NCI-H2081 treated with DMSO at 0.1 percent for 48 hours (cell line): ENCODE measurements at regions not wholly inside any gene's neighbourhood (a gene's known extent, or its start where the extent isn't known, plus 50 kb on each side); places are given as distances from the start of the nearest gene placed in this dataset.
"Not testable (repeated sequence)": the region's sequence is repeated elsewhere in the genome, so short reads cannot be mapped to it uniquely, and the experiment has no call there.

ENCODE experiments used
- DNase-seq: peaks from one replicate; lab custom pipeline; 2025; lab: John Stamatoyannopoulos, UW

DNA sequence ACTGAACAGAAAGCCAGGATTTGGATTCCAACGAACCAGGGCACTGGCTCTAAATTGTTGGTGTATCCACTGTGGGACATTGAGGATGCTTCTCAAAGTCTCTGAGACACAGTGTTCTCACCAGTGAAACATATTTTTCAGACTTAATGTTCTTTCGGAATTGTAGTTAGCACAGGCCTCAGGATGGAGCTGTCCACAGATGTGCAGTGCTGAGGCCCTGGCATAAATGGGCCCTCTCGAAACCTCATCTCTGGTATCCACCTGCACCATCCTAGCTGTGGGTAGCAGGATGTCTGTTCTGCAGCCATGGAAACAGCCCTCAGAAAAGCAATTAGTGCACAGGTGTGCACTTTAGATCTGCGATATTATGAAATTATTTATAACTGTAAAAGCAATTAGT lies 656.8 kb downstream of the TBC1D22A start:
- no peak for DNase-seq

DNA sequence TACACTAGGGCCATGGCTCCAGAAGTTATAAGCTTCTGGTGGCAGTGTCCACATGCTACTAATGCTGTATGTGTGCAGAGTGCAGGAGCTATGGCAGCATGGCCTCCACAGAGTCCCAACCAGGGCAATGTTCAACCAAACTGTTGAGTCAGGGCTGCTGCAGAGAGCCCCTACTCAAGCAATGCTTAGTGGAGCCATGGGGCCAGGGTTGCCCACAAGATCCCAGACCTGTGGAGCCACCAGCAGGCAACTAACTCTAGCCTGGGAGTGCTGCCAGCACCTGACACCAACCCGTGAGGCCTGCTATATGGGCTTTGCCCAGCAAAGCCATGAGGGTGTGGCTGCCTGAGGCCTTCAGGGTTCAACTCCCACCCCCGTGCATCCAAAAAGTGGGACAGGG lies 655.2 kb downstream of the TBC1D22A start:
- DNase-seq = no peak

GRCh38 chr22:47411006-47411405 lies 648.6 kb downstream of the TBC1D22A start:
- DNase-seq = no peak

- DNase-seq = no peak
Measured at GRCh38 chr22:47409539-47410275, 647.3 kb downstream of the TBC1D22A start.

GRCh38 chr22:47408409-47408808 lies 646.0 kb downstream of the TBC1D22A start:
- DNase-seq = no peak

- DNase-seq = no peak
Measured at GRCh38 chr22:47407461-47408025, 645.1 kb downstream of the TBC1D22A start.

DNA sequence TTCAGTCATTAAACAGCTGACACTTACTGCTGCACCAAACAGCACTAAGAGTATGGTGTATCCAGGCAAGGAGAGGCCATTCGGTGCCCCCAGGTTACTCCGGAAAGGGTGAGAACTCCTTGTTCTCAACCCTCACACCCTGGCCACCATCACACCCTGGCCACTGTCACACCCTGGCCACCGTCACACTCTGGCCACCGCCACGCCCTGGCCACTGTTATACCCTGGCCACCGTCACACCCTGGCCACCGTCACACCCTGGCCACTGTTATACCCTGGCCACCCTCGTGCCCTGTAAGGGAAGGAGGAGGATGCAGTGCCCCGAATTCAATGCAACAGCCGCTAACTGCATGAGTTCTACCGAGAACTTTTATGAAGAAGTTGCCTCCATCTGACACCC lies 644.4 kb downstream of the TBC1D22A start:
- DNase-seq = no peak

DNA sequence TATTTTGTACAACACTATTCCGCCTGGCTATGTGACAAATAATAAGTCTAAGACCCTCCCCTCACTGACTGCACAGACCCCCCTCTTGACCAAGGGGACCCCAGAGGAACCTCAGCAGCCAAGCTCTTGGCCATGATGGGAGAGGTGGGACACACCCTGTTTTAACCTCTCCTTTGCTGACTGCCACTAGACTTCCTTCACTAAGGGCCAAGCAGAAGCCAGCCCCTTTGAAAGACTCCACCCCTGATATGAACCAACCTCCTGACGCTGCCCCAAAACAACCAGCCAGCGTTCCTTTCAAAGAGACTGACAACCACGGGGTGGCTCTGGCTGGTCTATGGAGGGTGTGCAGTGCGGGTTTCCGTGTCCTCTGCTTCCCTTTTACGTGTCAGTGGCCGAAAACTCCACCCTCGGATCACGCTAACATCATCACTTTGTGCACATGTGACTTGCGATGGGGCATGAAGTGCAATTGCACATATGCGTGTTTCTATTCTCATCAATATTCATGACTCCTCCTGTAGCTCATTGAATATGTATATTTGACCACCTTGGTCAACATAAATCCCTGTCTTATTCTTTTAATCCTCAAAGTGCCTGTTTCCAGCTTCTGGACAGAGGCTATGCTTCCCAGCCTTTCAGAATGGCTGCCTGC lies 643.9 kb downstream of the TBC1D22A start:
- DNase-seq = no peak

- not testable (repeated sequence) for DNase-seq
Measured at GRCh38 chr22:47405222-47405621, 642.8 kb downstream of the TBC1D22A start.

DNA sequence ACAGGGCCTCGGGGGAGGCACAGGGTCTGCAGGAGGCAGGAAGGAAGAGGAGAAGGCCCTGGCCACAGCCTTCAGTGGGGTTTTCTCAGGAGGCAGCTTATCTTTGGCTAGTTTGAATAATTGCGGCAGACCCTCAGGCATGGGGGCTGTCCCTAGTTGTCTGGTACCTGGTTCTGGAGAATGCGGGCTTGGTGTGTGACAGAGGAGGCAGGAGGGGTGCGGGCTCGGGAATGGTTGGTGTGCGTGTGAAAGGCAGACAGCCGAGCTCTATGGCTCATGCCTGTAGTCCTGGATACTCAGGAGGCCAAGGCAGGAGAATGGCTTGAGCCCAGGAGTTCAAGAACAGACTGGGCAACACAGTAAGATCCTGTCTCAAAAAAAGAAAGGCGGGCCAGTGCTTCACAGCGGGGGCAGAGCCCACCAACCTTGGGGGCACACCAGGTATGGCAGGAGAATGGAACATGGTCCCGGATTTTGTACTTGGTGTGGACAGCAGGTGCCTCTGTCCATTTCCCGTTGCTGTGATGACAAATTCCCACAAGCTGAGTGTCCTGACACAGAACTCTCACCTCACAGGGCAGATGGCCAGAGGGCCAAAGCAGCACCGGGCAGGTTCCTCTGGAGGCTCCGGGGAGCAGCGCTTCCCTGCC lies 640.6 kb downstream of the TBC1D22A start:
- no peak for DNase-seq

- DNase-seq = no peak
Measured at GRCh38 chr22:47401976-47402770, 639.7 kb downstream of the TBC1D22A start.

GRCh38 chr22:47401592-47401898 lies 639.1 kb downstream of the TBC1D22A start:
- no peak for DNase-seq

DNA sequence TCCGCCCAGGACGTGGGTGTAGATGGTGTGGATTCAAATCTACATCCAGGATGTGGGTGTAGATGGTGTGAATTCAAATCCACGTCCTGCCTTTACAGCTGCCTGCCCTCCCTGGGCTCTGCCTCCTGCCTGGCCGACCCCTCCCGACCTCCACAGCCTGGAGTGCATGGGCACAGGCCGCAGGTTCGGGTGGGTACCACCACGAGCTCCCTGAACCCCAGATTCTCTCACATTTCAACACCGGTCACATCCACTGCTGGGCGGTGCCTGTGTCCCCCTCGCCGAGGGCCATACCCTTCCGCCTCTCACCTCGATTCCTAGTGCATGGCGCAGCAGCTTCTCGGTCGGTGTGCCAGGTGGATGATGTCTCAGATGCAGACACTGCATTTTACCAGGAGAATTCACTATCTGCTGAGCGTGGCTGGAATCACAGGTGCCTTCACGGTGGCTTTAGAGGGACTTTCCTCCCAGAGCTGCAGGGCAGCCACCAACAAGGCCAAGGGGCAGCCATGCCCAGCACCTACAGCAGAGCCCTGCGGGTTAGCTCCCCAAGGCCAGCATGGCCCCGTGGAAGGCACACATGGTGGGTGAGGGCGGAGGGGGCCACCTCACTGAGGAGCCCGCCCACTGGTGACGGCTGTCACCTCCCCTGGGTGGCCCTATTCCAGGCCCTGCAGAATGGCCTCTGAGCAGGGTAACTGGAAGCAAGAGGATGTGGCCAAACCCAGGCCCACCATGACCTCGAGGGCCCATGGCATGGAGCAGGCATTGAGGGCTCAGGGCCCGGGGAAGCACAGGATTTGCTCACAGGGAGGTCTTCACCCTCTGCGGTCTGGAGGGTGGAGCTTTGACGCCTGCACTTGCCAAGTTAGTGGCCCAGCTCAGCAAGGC lies 638.5 kb downstream of the TBC1D22A start:
- no peak for DNase-seq

GRCh38 chr22:47400131-47400530 lies 637.7 kb downstream of the TBC1D22A start:
- DNase-seq = not testable (repeated sequence)

DNA sequence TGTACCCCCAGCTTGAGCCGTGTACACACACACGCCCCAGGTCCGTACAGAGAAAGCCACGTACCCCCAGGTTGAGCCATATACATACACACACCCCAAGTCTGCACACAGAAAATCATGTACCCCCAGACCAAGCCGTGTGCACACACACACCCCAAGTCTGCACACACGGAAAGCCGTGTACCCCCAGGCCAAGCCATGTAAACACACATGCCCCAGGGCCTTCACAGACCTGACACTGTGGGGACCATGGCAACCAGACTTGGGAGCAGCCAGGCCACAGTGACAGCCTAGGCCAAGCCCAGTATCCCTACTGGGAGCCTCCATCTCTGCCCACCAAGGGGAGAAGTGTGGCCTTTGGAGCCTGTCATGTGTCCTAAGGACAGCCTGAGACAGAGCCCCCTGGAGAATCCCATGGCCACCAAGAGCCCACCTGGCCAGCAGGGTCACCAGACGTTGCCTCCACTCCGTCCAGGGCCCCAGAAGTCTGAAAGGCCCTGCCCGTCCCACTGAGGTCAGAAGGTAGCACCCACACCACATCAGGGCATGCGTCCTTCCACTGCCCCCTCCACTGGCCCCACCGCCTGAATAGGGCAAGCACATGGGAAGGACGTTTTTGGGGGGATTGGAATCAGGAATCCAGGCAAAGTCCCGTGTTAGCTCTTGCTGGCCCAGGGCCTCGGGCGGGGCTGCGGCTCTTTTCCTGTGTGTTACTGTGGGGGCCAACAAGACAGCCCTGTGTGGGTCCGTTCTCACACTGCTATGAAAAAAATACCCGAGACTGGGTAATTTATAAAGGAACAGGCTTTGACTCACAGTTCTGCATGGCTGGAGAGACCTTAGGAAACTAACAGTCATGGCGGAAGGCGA lies 636.7 kb downstream of the TBC1D22A start:
- no peak for DNase-seq

DNA sequence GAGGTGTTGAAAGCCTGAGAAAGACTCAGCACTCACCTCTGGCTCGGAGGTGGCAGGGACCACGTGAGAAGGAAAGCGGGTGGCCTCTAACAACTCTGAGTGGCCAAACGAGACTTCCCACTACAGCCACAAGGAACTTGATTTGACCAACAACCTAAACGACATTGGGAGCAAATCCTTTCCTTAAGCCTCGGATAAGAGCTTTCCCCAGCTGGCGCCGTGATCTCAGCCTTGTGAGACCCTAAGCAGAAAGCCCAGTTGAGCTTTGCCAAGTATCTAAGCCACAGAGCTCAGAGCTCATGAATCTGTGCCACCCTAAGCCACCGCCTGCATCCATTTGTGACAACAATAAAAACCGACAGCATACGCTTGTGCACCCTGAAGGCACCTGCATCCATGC lies 636.0 kb downstream of the TBC1D22A start:
- no peak for DNase-seq

DNA sequence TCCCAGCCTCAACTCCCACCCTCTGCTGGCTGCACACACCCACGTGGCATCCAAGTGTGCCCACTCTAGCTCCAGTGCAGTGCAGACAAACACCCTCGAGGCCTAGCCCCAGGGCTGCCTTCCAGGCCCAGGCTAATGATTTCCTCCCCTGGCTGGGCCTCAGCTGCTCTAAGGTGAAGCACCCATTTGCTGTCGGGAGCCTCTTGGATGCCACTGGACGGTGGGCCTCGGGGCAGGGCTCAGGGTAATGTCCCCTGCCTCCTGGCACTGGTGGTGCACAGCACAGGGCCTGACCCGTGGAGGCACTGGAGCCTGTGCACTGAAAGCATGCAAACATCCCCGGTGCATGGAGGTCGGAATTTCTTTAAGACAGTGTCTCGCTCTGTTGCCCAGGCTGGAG lies 635.2 kb downstream of the TBC1D22A start:
- no peak for DNase-seq

DNA sequence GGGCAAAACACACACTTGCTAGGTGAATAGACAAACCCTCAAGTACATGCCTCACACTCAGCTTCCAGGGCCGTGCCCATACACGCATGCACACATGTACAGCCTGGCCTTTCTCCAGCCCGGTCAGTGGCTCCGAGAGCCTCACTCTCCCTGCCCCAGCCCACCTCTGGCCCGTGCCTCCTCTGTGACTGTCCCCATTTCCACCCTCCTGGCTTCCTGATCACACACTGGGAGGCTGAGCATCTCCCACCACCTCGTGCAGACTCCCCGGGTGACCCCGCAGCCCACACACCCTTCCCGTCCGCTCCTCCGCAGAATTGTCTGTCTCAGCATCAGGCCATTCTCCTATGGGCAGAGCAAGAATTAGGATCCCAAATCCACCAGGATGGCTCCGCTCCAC lies 634.1 kb downstream of the TBC1D22A start:
- no peak for DNase-seq

DNA sequence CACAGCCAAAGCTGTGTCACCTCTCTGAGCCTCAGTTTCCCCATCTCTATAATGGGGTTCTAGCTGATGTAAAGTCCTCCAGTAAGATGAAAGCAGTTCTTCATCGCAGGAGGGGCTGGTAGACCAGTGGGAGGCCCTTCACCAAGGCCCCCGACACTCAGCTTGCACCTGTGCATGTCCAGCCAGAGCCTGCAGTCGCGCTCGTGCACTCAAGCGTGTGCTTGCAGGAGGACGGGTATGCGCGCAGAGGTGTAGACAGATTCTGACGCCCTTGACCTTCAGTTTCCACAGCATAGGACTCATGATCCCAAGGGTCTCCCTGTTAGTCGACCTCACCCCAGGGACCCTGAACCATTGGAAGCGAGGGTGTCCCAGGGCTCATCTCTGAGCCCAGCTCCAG lies 633.7 kb downstream of the TBC1D22A start:
- no peak for DNase-seq

- DNase-seq = no peak
Measured at GRCh38 chr22:47395481-47395880, 633.0 kb downstream of the TBC1D22A start.
